Psoas muscle (tissue), 7 donors: ENCODE measurements at regions not wholly inside any gene's neighbourhood (a gene's known extent, or its start where the extent isn't known, plus 50 kb on each side); places are given as distances from the start of the nearest gene placed in this dataset.

ENCODE experiments used
- ATAC-seq, 4 donors: fragments of 200-7000 bp; cut with Tn5 transposase; one replicate each; pipeline ENCODE4 v1.9.1; 2020; ENCODE audit warnings: moderate library complexity in 3 of 4, mild to moderate bottlenecking in 2 of 4
- DNase-seq, 2 donors: peaks; one replicate each; pipeline ENCODE4 v3.0.0-alpha.2; 2020
- H3K27ac ChIP-seq: fragments of 200-600 bp; one replicate; pipeline ENCODE4 v1.8.0; 2022
- H3K27me3 ChIP-seq, 3 donors: fragments of 200-600 bp in 1 of 3; one replicate each; pipeline versions ENCODE4 v1.6.1 to v1.8.0; 2013 to 2022; ENCODE audit warnings: low read length in 2 of 3, mild to moderate bottlenecking in 2 of 3, moderate library complexity in 1 of 3; ENCODE audit not compliant: insufficient read depth in 3 of 3
- H3K36me3 ChIP-seq, 2 donors: fragments of 200-600 bp in 1 of 2; one replicate each; pipeline versions ENCODE4 v1.6.1 to v1.8.0; 2013 to 2022; ENCODE audit warnings: low read depth in 1 of 2, mild to moderate bottlenecking in 1 of 2, moderate library complexity in 1 of 2; ENCODE audit not compliant: insufficient read depth in 1 of 2
- H3K4me1 ChIP-seq: fragments of 200-600 bp; one replicate; pipeline ENCODE4 v1.8.0; 2022
- H3K4me3 ChIP-seq: fragments of 200-600 bp; one replicate; pipeline ENCODE4 v1.8.0; 2022; ENCODE audit warnings: mild to moderate bottlenecking
- H3K9me3 ChIP-seq: fragments of 200-600 bp; one replicate; pipeline ENCODE4 v1.8.0; 2022
- WGBS, 3 donors: extraction: QIAGEN DNeasy Blood & Tissue Kit; methylation state at CpG; one replicate each; pipeline versions ENCODE4 v1.1.6 to v1.1.7; 2013; 5-methylcytosine and 5-hydroxymethylcytosine counted together
- intact Hi-C, 2 donors: fragments of 100-400 bp; cut with DNase I; formaldehyde crosslinking; loops; one replicate each; pipeline versions ENCODE4 v1.11.0 to v1.14.2; 2022
- TF ChIP-seq, protein P1 (sequence below): fragments of 200-600 bp; IDR thresholded peaks from one replicate; pipeline ENCODE4 v1.8.0; 2022; ENCODE audit warnings: antibody characterized with exemption
- donor health status: healthy with polysubstance abuse.
- donor health status: DM: no; HTN: no; CAD: no; lungs with moderate emphysema.
- donor health status: Bipolar disorder and iron deficiency.
- donor health status: healthy.
- donor health status: DM: yes; HTN: yes; CAD: no.
- donor health status: DM: no; HTN: no; CAD: no.
- donor health status: DM: yes; HTN: yes; CAD: no.

GRCh38 chr3:25376340-25376739 lies 51.7 kb upstream of the RARB start:
- WGBS, 3 donors: 54 to 65% (median 63%) methylated on average over 4 of the region's 4 CpGs
- intact Hi-C loops: no loop called here
- TF ChIP-seq, protein P1, sequence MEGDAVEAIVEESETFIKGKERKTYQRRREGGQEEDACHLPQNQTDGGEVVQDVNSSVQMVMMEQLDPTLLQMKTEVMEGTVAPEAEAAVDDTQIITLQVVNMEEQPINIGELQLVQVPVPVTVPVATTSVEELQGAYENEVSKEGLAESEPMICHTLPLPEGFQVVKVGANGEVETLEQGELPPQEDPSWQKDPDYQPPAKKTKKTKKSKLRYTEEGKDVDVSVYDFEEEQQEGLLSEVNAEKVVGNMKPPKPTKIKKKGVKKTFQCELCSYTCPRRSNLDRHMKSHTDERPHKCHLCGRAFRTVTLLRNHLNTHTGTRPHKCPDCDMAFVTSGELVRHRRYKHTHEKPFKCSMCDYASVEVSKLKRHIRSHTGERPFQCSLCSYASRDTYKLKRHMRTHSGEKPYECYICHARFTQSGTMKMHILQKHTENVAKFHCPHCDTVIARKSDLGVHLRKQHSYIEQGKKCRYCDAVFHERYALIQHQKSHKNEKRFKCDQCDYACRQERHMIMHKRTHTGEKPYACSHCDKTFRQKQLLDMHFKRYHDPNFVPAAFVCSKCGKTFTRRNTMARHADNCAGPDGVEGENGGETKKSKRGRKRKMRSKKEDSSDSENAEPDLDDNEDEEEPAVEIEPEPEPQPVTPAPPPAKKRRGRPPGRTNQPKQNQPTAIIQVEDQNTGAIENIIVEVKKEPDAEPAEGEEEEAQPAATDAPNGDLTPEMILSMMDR: no peak
- ATAC-seq: no peak
- no peak for DNase-seq
- no peaks in the 10 kb centered on the region for H3K9me3 ChIP-seq
- no peaks in the 10 kb centered on the region for H3K4me1 ChIP-seq
- H3K36me3 ChIP-seq: no peaks in the 10 kb centered on the region
- H3K27ac ChIP-seq: no peak overlapping the region
- no peak overlapping the region for H3K4me3 ChIP-seq
- no peaks in the 10 kb centered on the region for H3K27me3 ChIP-seq

- DNase-seq: no peak
- ATAC-seq: no peak
- no peak overlapping the region for H3K4me3 ChIP-seq
- H3K27me3 ChIP-seq: no peaks in the 10 kb centered on the region
- TF ChIP-seq, protein P1: no peak
- H3K4me1 ChIP-seq: no peaks in the 10 kb centered on the region
- no peak overlapping the region for H3K27ac ChIP-seq
- H3K9me3 ChIP-seq: no peaks in the 10 kb centered on the region
- WGBS, 3 donors: 74 to 76% (median 74%) methylated on average over 2 of the region's 2 CpGs
- H3K36me3 ChIP-seq: no peaks in the 10 kb centered on the region
- intact Hi-C loops: no loop called here
These were observed 51.0 kb upstream of the RARB start for GRCh38 chr3:25377042-25377441.
